ENCODE measurements at regions not wholly inside any gene's neighbourhood (a gene's known extent, or its start where the extent isn't known, plus 50 kb on each side); places are given as distances from the start of the nearest gene placed in this dataset.
"Not testable (repeated sequence)": the region's sequence is repeated elsewhere in the genome, so short reads cannot be mapped to it uniquely, and the experiment has no call there.

DNA sequence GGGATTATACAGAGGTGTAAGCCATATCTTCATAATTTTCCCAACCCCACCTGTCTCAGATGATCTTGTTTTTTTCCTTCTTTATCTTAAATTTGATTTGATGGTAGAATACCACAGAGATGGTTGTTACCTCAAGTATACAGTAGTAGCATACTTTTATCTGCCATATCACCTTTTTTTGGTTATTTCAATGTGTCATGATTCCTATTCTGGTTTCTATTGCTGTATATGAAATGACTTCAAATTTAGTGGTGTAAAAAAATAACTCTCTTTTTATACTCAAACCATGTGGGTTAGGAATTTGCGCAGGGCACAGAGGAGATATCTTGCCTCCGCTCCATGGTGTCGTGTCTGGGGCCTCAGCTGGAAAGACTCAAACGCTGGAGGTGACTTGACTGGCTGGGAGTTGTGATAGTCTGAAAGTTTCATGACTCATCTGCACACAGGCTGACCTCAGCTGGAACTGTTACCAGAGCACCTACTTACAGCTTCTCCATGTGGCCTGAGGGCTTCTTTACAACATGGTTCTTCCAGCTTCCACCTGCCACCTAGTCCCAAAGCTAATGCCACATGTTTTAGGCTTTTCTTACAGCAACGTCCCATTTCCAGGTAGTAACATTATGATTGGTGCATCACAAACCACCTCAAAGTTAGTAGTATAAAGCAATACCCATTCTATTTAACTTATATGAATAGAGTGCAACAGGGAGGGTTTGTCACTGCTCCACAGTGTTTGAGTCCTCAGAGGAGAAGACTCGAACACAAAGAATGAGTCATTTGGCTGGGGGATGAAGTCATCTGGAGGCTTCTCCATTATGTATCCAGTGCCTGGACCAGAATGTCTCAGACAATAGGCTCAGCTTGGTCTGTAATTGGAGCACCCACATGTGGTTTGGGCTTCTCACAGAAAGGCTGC is 82.3 kb upstream of the XPO1 start:
- DNase-seq: no peak

DNA sequence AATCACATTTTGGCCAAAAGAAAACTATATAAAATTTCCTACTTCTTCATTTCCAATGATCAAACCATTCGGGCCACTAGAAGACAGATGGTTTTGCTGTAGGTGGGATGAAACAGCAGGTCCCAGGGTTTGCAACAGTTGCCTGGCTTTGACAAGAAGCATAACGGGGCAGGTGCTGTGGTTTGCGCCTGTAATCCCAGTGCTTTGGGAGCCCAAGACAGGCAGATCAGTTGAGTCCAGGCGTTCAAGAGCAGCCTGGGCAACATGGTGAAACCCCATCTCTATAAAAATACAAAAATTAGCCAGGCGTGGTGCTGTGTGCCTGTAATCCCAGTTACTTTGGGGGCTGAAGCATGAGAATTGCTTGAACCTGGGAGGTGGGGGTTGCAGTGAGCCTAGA is 81.4 kb upstream of the XPO1 start:
- no peak for DNase-seq

DNA sequence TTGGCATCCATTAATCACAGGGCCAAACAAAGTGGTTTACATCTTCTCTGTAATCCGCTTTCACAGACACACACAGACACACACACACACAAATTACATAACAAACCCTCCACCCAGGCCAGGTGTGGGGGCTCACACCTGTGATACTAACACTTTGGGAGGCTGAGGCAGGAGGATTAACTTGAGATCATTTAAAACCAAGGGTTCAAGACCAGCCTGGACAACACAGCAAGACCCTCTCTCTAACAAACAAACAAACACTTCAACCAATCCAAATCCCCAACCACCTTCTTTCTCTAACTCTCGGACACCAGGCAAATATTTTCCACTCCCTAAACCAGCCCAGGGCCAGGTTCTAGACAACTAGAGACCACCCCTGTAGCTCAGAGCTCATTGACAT is 79.5 kb upstream of the XPO1 start:
- DNase-seq: no peak

DNA sequence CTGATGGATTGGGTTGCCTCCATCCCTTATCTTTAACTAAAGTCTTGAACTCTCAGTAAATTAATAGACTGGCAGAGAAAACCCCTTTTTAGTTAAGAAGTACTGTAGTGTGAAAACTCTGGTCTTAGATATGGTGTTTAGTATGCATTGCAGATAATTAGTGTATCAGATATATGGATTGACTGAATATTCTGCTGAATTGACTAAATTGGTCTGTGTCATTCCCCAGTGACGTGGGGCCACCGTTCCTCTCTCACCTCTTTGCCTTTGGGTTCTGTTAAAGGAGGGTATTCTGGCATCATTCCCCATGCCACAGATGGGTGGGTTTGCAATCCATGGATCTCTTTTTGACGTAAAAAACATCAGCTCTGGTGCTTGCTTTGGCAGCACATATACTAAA is 67.1 kb upstream of the XPO1 start:
- DNase-seq: no peak

DNA sequence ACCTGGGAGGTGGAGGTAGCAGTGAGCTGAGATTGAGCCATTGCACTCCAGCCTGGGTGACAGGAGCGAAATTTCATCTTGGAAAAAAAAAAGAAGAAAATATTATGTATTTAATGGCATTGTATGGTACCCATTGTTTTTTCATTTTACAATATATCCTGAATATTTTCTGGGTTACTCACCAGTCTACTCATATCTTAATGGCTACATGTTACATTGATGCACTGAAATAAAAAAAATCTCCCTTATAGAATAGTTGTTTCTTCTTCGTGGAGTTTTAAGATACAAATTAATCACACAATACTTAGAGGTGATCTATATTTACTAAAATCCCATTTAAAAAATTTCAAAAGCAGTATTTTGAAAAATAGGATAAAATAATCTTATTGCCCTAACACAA is 66.3 kb upstream of the XPO1 start:
- DNase-seq: no peak

DNA sequence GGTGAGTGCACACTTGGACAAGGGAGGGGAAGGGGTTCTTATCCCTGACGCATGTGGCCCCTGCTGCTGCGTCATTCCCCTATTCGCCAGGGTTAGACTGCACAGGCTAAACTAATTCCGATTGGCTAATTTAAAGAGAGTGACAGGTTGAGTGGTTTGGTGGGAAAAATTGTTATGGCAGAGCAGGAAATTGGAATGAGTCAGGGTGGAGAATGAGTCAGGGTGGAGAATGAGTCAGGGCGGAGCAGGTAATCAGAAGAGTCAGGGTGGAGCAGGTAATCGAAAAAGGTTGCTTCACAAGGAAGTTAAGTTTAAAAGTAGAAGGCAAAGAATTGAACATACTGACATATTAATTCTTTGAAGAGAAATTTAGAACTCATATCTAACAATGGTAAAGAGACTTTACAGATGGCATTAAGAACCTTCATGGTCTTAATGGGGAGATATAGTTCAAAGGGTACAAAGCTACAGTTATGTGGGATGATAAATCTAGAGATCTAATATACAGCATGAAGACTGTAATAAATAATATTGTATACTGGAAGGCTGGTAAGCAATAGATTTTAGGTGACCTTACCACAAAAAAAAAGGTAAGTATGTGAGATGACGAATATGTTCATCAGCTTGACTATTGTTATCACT is 60.5 kb upstream of the XPO1 start:
- not testable (repeated sequence) for DNase-seq

DNA sequence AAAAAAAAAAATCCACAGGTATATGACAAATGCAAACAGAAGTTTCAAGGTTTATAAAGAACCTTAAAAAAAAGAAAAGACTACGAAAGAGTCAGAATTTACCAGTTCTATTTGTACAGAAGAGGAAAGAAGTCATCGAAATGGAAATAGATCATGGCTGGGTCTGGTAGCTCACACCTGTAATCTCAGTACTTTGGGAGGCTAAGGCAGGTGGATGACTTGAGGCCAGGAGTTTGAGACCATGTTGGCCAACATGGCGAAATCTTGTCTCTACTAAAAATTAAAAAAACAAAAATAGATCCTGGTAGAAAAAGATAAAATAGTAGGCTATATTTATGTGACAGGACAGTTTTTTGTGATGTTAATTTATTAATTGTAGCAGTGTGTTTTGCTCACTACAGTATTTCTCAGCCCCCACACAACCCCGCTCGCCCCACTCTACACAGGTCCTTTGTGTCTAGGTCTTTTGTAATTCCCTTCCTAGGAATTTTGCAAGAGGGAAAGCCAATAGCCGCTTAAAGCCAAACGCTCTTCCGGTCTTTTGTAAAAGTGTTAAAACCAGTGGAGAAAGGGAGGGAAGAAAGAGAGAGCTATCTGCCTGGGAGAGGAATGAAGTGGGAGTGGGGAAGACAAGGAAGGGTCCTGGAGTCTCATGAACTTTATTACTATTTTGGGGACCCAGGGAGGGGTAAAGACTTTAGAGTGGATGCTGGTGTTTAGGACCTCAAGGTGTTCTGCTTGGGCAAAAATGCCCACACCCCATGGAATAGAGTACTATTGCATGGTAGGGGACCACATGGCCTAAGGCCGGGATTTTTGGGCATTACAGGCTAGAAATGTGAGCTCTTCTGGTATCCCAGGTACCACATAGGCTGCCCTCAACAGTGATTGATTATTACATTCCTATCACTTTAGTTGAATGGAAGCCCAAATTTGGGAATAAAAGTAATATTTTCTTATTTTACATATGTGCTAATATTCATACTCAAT is 59.4 kb upstream of the XPO1 start:
- DNase-seq: no peak

DNA sequence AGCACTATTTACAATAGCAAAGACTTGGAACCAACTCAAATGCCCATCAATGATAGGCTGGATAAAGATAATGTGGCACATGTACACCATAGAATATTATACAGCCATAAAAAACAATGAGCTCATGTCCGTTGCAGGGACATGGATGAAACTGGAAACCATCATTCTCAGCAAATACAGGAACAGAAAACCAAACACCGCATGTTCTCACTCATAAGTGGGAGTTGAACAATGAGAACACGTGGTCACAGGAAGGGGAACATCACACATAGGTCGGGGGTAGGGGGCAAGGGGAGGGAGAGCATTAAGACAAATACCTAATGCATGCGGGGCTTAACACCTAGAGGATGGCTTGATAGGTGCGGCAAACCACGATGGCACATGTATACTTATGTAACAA is 56.0 kb upstream of the XPO1 start:
- DNase-seq: not testable (repeated sequence)

DNA sequence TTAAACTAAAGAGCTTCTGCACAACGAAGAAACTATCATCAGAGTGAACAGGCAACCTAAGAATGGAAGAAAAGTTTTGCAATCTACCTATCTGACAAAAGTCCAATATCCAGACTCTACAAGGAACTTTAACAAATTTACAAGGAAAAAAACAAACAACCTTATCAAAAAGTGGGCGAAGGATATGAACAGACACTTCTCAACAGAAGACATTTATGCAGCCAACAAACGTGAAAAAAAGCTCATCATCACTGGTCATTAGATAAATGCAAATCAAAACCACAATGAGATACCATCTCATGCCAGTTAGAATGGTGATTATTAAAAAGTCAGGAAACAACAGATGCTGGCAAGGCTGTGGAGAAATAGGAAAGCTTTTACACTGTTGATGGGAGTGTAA is 55.5 kb upstream of the XPO1 start:
- DNase-seq: not testable (repeated sequence)

DNA sequence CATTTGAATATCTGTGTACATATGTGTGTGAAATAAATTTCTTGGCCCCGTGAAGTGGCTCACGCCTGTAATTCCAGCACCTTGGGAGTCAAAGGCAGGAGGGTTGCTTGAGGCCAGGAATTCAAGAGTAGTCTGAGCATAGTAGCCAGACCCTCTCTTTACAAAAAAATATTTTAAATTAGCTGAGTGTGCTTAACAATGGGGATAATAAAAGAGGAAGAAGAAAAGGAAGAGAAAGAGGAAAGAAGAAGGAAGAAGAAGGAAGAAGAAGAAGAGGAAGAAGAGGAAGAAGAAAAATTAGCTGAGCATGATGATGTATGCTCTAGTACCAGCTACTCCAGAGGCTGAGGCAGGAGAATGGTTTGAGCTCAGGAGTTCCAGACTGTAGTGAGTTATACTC is 52.1 kb upstream of the XPO1 start:
- no peak for DNase-seq

DNA sequence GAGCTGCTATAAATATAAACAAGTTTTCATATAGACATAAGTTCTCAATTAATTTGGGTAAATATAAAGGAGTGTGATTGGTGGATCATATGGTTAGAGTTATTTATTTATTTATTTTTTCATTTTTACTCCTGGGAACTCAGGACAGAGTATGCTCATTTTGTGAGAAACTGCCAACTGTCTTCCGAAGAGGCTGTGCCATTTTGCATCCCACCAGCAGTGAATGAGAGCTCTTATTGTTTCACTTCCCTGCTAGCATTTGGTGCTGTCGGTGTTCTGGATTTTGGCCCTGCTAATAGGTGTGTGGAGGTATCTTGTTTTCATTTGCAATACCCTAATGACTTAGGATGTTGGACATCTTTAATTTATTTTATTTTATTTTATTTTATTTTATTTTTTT is 50.4 kb upstream of the XPO1 start:
- DNase-seq: no peak

All from NCI-H774 (cell line).